Activated T-cell treated with anti-CD3 and anti-CD28 coated beads, Interleukin-2, amount 50 U/mL, for 4 hours (primary cell): ENCODE measurements at regions not wholly inside any gene's neighbourhood (a gene's known extent, or its start where the extent isn't known, plus 50 kb on each side); places are given as distances from the start of the nearest gene placed in this dataset.

Experiments
- ATAC-seq, 2 donors: fragments of 200-7000 bp; cut with Tn5 transposase; one replicate each; pipeline ENCODE4 v1.10.0; 2021
- DNase-seq: peaks from one replicate; pipeline ENCODE4 v3.0.0-alpha.2; 2020
- H3K27me3 Mint-ChIP-seq: one replicate; pipeline ENCODE4 v1.8.0; 2021; ENCODE audit warnings: low read depth, mixed read lengths
- H3K36me3 Mint-ChIP-seq: one replicate; pipeline ENCODE4 v1.8.0; 2022; ENCODE audit warnings: mixed read lengths; ENCODE audit not compliant: insufficient read depth
- H3K4me1 Mint-ChIP-seq: one replicate; pipeline ENCODE4 v1.8.0; 2021; ENCODE audit warnings: low read depth, mixed read lengths
- H3K4me3 Mint-ChIP-seq: one replicate; pipeline ENCODE4 v1.8.0; 2021; ENCODE audit warnings: mild to moderate bottlenecking, moderate library complexity, mixed read lengths
- H3K9me3 Mint-ChIP-seq: one replicate; pipeline ENCODE4 v1.8.0; 2021; ENCODE audit warnings: mixed read lengths

DNA sequence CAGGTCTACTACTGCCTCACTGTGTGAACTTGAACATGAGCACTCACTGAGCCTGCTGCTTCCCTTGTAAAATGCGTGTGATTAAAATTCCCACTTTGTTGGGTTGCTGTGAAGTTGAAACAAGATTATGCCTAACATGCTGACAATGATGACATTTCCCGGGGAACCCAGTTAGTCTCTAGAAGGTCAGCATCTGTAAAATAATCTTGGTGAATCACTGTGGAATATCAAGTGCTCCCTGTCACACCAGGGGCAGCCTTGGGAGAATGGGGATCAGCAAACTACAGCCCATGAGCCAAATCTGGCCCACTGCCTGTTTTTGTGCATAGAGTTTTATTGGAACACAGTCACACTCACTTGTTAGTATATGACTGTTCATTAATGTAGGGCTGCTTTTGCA, 335.2 kb downstream of the MIAT start:
- Mint-ChIP-seq H3K36me3 (no peaks in the 10 kb centered on the region), H3K4me3 (no peak overlapping the region), H3K9me3 (no peaks in the 10 kb centered on the region), H3K4me1 (no peaks in the 10 kb centered on the region), H3K27me3 (no peaks in the 10 kb centered on the region)
- DNase-seq: no peak
- no peak for ATAC-seq

DNA sequence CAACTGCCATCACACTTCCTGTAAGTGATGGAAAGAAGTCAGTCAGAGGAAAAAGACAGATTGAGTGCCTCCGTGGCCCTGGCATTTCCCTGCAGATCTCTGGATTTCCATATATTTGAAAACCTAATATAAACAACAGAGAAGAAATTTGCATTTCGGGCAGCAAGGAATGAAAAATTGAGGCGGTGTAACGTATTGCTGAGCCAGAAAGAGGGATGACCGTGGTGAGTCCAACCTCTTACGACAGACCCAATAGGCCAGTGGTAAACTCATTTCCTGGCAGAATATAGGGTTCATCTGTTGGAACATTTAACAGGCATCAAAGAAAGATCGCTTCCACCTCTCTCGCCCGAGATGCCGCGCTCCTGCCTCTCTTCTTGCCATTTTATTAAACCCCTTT, 336.5 kb downstream of the MIAT start:
- Mint-ChIP-seq H3K4me3 (no peak overlapping the region), H3K9me3 (no peaks in the 10 kb centered on the region), H3K36me3 (no peaks in the 10 kb centered on the region), H3K27me3 (no peaks in the 10 kb centered on the region), H3K4me1 (no peaks in the 10 kb centered on the region)
- DNase-seq (no peak), ATAC-seq (no peak)

DNA sequence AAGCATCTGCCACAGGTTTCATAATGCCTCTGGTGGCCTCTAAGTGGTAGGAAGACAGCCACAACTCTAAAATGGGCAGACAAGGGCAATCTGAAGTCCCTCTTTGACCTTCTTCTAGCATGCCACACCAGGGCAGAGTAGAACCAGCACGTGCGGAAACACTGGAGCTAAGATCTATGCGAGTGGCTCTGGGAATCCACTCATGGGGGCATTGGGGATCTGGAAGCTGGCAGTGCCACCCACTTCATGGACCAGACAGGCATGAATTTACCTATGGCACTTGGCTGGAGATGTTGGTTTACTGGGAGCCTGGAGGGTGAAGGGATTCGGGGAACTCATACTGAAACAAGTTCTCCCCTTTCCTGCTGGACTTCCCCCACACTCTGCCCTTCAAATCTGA, 337.4 kb downstream of the MIAT start:
- no peaks in the 10 kb centered on the region for H3K9me3 Mint-ChIP-seq
- no peaks in the 10 kb centered on the region for H3K4me1 Mint-ChIP-seq
- H3K27me3 Mint-ChIP-seq: no peaks in the 10 kb centered on the region
- no peak for ATAC-seq
- no peak overlapping the region for H3K4me3 Mint-ChIP-seq
- no peak for DNase-seq
- H3K36me3 Mint-ChIP-seq: no peaks in the 10 kb centered on the region

DNA sequence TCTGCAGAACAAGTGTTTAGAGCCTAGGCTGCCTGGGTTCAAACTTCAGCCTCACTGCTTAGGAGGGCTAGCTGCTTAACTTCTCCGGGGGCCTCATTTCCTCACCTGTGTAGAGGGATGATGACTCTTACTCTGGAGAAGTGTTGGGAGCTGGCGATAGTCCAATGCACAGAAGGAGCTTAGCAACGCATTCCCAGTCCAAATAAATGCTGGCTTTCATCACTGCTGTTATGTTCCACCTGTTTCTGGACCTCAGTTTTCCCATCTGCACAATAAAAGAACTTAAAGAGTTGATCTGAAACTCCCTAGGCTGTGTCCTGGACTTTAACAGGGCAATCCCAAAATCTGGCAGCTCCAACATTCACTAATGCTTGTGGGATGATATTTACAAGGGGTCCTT, 337.8 kb downstream of the MIAT start:
- H3K4me3 Mint-ChIP-seq: no peak overlapping the region
- ATAC-seq: no peak
- no peaks in the 10 kb centered on the region for H3K36me3 Mint-ChIP-seq
- DNase-seq: no peak
- H3K27me3 Mint-ChIP-seq: no peaks in the 10 kb centered on the region
- H3K9me3 Mint-ChIP-seq: no peaks in the 10 kb centered on the region
- H3K4me1 Mint-ChIP-seq: no peaks in the 10 kb centered on the region

DNA sequence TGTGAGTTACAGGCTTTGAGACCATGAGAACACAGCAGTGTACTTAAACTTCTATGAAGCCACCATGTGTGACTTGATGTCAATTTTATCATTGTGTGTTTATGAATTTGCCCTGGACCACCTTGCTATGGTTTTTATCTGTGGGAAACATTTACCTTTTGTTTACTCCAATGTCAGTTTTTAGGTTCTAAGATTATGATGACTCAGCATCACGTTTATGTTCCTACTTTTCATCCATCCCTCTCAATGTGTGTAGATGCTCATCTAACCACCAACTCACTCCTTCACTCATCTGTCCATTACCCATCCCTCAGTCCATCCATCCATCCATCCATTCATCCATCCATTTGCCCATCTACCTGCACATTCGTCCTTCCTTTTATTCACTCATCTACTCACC, 338.8 kb downstream of the MIAT start:
- no peaks in the 10 kb centered on the region for H3K9me3 Mint-ChIP-seq
- no peaks in the 10 kb centered on the region for H3K4me1 Mint-ChIP-seq
- DNase-seq (no peak), ATAC-seq (no peak)
- H3K27me3 Mint-ChIP-seq: no peaks in the 10 kb centered on the region
- no peak overlapping the region for H3K4me3 Mint-ChIP-seq
- no peaks in the 10 kb centered on the region for H3K36me3 Mint-ChIP-seq

DNA sequence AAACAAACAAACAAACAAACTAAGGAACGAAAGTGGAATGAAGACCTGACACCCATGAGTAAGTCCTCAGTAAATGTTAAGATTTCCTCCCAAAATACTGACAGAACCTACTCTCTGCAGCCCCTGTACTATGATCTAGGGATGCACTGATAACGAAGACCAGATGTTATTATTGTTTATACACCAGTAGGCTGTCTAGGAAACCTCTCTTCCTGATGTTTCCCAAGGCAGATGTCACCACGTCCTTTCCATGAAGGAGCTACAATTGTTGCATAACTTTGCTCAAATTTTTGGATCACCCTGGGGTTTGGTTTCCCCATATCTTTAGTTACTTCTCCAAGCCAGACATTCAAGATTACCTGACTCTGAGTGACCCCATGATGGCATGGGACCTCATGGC, 340.7 kb downstream of the MIAT start:
- H3K4me3 Mint-ChIP-seq: no peak overlapping the region
- no peaks in the 10 kb centered on the region for H3K9me3 Mint-ChIP-seq
- ATAC-seq (no peak), DNase-seq (no peak)
- no peaks in the 10 kb centered on the region for H3K36me3 Mint-ChIP-seq
- H3K27me3 Mint-ChIP-seq: no peaks in the 10 kb centered on the region
- no peaks in the 10 kb centered on the region for H3K4me1 Mint-ChIP-seq

DNA sequence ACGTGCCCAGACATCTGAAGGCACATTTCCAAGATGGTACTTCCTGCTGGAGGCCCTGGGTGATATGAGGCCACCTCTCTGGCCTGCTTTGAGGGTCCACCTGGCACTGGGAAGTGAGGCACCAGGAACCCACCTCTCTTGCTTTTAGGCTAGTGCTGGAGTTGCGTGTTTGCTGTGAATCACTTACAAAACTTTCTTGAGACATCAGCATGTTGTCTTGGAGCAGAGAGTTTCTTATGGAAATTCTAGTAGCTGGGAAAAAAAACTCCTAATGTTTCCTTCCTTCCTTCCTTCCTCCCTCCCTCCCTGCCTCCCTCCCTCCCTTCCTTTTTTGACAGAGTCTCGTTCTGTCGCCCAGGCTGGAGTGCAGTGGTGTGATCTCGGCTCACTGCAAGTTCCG, 341.3 kb downstream of the MIAT start:
- no peak for DNase-seq
- Mint-ChIP-seq H3K4me1 (no peaks in the 10 kb centered on the region), H3K4me3 (no peak overlapping the region), H3K36me3 (no peaks in the 10 kb centered on the region), H3K9me3 (no peaks in the 10 kb centered on the region), H3K27me3 (no peaks in the 10 kb centered on the region)
- ATAC-seq: no peak

DNA sequence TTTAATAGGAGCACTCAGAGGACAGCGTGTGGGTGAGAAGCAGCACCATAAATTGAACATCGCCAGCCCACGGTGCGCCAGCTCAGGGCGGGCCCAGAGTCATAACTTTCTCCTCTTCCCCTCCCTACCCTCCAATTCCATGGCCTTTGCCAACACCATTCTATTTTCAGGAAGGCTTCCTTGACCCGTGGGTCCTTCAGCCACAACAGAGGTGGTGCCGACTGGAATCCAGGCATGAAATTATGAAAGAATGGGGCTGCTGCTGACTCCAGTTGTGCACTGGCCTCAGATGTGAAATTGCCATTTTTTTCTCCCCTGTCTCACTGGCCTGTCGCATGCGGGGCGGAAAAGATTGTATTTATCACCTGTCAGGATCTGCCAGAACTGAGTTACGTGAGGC, 345.9 kb downstream of the MIAT start:
- Mint-ChIP-seq H3K27me3 (no peaks in the 10 kb centered on the region), H3K4me3 (no peak overlapping the region), H3K9me3 (no peaks in the 10 kb centered on the region), H3K4me1 (no peaks in the 10 kb centered on the region), H3K36me3 (no peaks in the 10 kb centered on the region)
- ATAC-seq (no peak), DNase-seq (no peak)

DNA sequence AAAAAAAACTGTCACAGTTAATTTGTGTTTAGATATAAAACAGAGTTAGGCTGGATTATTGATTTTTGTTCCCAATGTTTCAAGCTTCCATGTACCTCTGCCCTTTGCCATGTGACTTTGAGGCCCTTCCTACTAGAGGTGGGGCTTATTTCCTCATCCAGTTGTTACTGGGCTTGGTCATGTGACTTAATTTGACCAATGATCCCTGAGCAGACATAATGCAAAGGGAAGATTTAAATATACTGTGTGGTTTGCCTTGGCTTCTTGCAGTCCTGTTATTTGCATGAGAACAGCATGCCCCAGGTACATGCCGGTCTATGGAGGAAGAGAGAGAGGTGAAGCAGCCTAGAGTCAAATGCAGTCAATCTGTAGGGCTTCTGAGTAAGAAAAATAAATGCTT, 347.0 kb downstream of the MIAT start:
- Mint-ChIP-seq H3K4me3 (no peak overlapping the region), H3K36me3 (no peaks in the 10 kb centered on the region), H3K27me3 (no peaks in the 10 kb centered on the region), H3K9me3 (no peaks in the 10 kb centered on the region), H3K4me1 (no peaks in the 10 kb centered on the region)
- DNase-seq: no peak
- no peak for ATAC-seq

DNA sequence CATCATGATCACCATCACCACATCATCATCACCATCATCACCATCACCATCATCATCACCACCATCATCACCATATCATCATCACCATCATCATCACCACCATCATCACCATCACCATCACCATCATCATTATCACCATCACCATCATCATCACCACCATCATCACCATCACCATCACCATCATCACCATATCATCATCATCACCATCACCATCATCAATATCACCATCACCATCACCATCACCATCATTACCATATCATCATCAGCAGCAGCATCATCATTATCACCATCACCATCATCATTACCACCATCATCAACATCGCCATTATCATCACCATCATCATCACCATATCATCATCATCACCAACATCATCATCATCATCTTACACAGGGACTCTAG, 351.1 kb downstream of the MIAT start:
- Mint-ChIP-seq H3K4me3 (no peak overlapping the region), H3K4me1 (no peaks in the 10 kb centered on the region), H3K9me3 (no peaks in the 10 kb centered on the region), H3K36me3 (no peaks in the 10 kb centered on the region), H3K27me3 (peaks cover 6% of the 10 kb centered on the region)
- ATAC-seq (no peak), DNase-seq (no peak)

DNA sequence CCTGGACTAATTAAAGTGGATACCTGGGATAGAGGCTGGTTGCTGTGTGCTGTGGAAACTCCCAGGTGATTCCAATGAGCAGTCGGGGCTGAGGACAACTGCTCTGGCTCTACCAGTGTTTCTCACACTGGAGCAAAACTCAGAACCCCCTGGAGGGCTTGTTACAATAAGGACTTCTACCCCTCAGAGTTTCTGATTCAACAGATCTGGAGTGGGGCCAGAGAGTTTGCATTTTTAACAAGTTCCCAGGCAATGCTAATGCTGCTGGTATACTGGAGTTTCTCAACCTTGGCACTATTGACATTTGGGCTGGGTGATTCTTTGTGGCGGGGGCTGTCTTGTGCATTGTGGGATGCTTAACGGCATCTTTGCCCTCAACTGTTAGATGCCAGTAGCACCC, 353.7 kb downstream of the MIAT start:
- Mint-ChIP-seq H3K4me1 (no peaks in the 10 kb centered on the region), H3K27me3 (peaks cover 6% of the 10 kb centered on the region), H3K9me3 (no peaks in the 10 kb centered on the region), H3K4me3 (no peak overlapping the region), H3K36me3 (no peaks in the 10 kb centered on the region)
- no peak for DNase-seq
- ATAC-seq: no peak

DNA sequence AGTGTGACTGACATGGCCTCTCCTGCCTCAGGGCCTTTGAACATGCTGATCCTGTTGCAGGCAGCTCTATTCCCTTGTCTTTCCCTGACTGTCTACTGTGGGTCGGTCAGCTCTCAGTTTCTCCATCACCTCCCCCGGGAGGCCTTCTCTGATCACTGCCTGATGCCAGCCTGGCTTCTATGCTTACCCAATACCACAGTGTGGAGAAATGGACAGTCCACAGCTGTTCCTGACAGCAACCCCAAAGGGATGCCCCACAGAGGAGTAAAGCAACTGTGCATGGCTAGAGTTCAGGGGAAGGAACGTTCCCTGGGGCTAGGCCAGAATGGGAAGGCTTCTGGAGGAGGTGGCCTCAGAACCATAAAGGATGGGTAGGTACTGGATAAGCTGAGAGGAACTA, 354.3 kb downstream of the MIAT start:
- Mint-ChIP-seq H3K36me3 (no peaks in the 10 kb centered on the region), H3K4me3 (no peak overlapping the region), H3K9me3 (no peaks in the 10 kb centered on the region), H3K27me3 (peaks cover 6% of the 10 kb centered on the region), H3K4me1 (no peaks in the 10 kb centered on the region)
- DNase-seq (no peak), ATAC-seq (no peak)

DNA sequence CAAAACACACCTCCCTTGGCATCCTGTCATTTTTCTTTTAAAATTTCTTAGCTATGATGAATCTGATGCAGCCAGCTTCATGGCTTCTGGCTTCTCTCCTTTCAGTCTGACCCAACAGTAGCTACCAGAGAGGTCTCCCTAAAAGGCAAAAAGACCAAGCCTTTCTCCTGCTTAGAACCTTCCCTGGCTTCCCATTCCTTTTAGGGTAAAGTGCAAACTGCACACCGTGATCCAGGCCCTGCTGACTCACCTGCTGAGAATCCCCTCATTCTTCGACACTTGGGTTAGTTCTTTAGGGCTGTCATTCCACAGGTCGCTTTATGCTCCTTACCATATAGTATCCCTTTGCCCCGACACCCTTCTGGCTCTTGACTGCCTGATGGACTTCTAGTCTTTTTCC, 362.4 kb downstream of the MIAT start:
- no peak for ATAC-seq
- H3K4me1 Mint-ChIP-seq: no peaks in the 10 kb centered on the region

DNA sequence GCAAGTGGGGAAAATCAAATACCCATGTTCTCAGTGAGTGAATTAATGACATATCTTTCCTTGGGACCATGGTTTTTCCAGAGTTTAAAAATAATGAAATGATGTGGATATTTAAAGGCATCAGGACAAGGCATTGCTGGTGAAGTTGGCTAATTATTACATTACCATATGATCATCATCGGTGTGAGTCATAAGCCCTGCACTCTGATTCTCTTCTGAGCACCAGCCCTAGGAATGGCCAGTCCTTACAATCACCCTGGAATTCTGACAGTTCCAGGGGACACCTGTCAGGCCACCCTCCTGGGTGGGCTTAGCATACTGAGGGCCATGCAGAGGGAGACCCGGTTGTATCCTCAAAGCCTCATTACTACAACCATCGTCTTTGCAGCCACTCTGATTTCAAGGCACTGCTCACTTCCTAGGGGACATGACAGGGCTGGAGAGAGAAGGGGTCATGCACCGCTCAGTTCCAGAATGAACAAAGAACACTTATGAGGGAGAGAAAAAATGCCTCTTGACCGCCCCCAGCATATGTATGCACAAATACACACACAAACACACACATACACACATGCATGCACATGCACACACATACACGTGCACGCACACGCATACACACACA, 365.0 kb downstream of the MIAT start:
- peaks cover 4% of the 10 kb centered on the region for H3K9me3 Mint-ChIP-seq
- ATAC-seq: no peak
- H3K4me3 Mint-ChIP-seq: no peak overlapping the region
- DNase-seq: no peak
- no peaks in the 10 kb centered on the region for H3K4me1 Mint-ChIP-seq
- H3K27me3 Mint-ChIP-seq: peaks cover 25% of the 10 kb centered on the region
- H3K36me3 Mint-ChIP-seq: no peaks in the 10 kb centered on the region

More for the DNA sequence above, 362.4 kb downstream of the MIAT start:
- Mint-ChIP-seq H3K4me3 (no peak overlapping the region), H3K36me3 (no peaks in the 10 kb centered on the region), H3K27me3 (peaks cover 22% of the 10 kb centered on the region), H3K9me3 (peaks cover 4% of the 10 kb centered on the region)
- no peak for DNase-seq

DNA sequence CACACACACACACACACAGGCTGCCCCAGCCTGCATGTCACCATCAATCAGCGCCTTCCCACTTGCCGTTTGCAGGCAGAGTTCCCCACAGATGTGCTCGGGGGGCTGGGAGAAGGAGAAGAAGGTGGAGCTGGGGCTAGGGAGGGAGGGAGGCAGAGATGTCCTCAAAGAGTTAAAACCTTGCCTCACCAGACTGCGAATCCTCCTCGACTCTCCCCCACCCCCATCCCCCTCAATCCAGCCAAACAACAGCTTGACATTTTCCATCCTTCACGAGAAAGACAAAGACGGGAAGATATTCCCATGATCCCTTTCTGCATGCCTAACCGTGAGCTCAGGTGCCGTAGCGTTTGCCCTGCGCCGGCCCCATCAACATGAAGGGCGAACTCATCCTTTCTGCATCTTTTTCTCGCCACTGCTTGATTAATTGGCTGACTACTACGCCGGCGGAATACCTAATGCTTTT, 365.5 kb downstream of the MIAT start:
- Mint-ChIP-seq H3K9me3 (peaks cover 4% of the 10 kb centered on the region), H3K4me1 (no peaks in the 10 kb centered on the region), H3K27me3 (peaks cover 21% of the 10 kb centered on the region), H3K36me3 (no peaks in the 10 kb centered on the region), H3K4me3 (no peak overlapping the region)
- ATAC-seq (no peak), DNase-seq (no peak)

DNA sequence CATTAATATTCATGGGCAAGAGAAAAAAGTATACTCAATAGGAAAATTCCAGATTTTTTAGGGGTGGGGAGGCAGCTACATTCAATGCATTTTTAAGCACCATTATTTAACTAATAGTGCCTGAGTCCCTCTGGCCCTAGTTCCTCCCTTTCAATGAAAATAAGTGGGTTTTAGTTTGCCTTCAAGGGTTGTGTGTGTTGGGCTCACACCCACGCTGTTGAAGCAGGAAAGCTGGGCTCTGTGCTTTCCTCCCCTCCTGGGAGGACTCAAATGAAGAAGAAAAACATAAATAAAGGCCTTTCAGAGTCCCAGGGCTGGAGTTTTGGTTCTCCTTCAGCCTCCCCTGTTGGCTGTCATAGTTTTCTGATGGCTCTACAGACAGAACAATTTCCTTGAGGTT, 366.2 kb downstream of the MIAT start:
- ATAC-seq (no peak), DNase-seq (no peak)
- no peaks in the 10 kb centered on the region for H3K4me1 Mint-ChIP-seq
- no peaks in the 10 kb centered on the region for H3K36me3 Mint-ChIP-seq
- H3K9me3 Mint-ChIP-seq: peaks cover 2% of the 10 kb centered on the region
- peaks cover 21% of the 10 kb centered on the region for H3K27me3 Mint-ChIP-seq
- no peak overlapping the region for H3K4me3 Mint-ChIP-seq
